ENCODE measurements at regions not wholly inside any gene's neighbourhood (a gene's known extent, or its start where the extent isn't known, plus 50 kb on each side); places are given as distances from the start of the nearest gene placed in this dataset.
"Not testable (repeated sequence)": the region's sequence is repeated elsewhere in the genome, so short reads cannot be mapped to it uniquely, and the experiment has no call there.

GRCh38 chr9:87040410-87041009 lies 93.2 kb upstream of the GAS1 start:
- H3K9ac ChIP-seq (ENCODE audit: extremely low read depth, insufficient read length, low read length) = no peak overlapping the region
- no peak overlapping the region for H2BK12ac ChIP-seq (ENCODE audit: insufficient read length, low read depth, low read length)
- H3K27ac ChIP-seq (ENCODE audit: insufficient read length, low read depth, low read length) = no peak overlapping the region
- no peak overlapping the region for H3K23ac ChIP-seq (ENCODE audit: insufficient read length, low read depth, low read length)
- no peak for DNase-seq
- H3K4ac ChIP-seq (ENCODE audit: low read depth, low read length) = no peak overlapping the region
- Mint-ChIP-seq H3K27me3 (ENCODE audit: low read depth) (peaks cover 2% of the 10 kb centered on the region; the same call in 1 of the 2 replicates), H3K9me3 (peaks cover 3 to 4% of the 10 kb centered on the region in 2 experiments; a peak in 3 of 5 replicates), H3K4me1 (peaks cover 19 to 25% of the 10 kb centered on the region in 2 experiments), H3K27ac (no peak overlapping the region), H3K36me3 (ENCODE audit: insufficient read depth in 1 of 3, low read depth in 3 of 3) (peaks cover 0 to 9% (median 3%) of the 10 kb centered on the region in 3 experiments; a peak in 4 of 7 replicates), H3K4me3 (peak overlapping the region; percentile 8 to 60; a peak in 1 of 5 replicates)
- H3K27me3 ChIP-seq (ENCODE audit: insufficient read depth, low read length) = no peaks in the 10 kb centered on the region
- H3K23me2 ChIP-seq (ENCODE audit: insufficient read length, low read depth, low read length, poor library complexity, severe bottlenecking) = peaks cover 3% of the 10 kb centered on the region
- no peak for TF ChIP-seq CTCF (conservative IDR thresholded peaks at IDR 0.05)
- no peak overlapping the region for H2BK15ac ChIP-seq (ENCODE audit: low read depth, low read length)
- H3K9me3 ChIP-seq (ENCODE audit: control insufficient read depth, low read depth, low read length) = no peaks in the 10 kb centered on the region
- H3T11ph ChIP-seq (ENCODE audit: low read length) = no peak overlapping the region
- H2BK20ac ChIP-seq (ENCODE audit: low read depth, low read length, poor library complexity, severe bottlenecking) = no peak overlapping the region
- no peak overlapping the region for H2AK5ac ChIP-seq (ENCODE audit: insufficient read length, low read length)
- H3K56ac ChIP-seq (ENCODE audit: insufficient read length, low read depth, low read length) = no peak overlapping the region
- peak overlapping the region; percentile 57 for H3K4me2 ChIP-seq (ENCODE audit: insufficient read depth, insufficient read length, low read length)
- no peak overlapping the region for H2AFZ ChIP-seq (ENCODE audit: low read length)
- H3K4me1 ChIP-seq (ENCODE audit: insufficient read depth, low read length) = no peaks in the 10 kb centered on the region
- H4K20me1 ChIP-seq (ENCODE audit: control insufficient read depth, insufficient read depth, insufficient read length) = no peaks in the 10 kb centered on the region
- WGBS (ENCODE audit: extremely low coverage, insufficient read length, low lambda C conversion rate) = no CpG with 5 or more reads among the region's 2 CpGs
- H2BK120ac ChIP-seq (ENCODE audit: low read depth, low read length, poor library complexity, severe bottlenecking) = no peak overlapping the region
- no peak overlapping the region for H3K14ac ChIP-seq (ENCODE audit: insufficient read depth, low read length)
- H3K18ac ChIP-seq (ENCODE audit: insufficient read length, low read depth, low read length) = no peak overlapping the region
- no peaks in the 10 kb centered on the region for H3K79me2 ChIP-seq (ENCODE audit: insufficient read depth, low read length)
- H2BK5ac ChIP-seq (ENCODE audit: insufficient read length, low read length) = no peak overlapping the region
- no peak overlapping the region for H4K91ac ChIP-seq (ENCODE audit: insufficient read length, low read depth, low read length)
- H4K5ac ChIP-seq (ENCODE audit: insufficient read length, low read depth, low read length) = no peak overlapping the region
- H3K79me1 ChIP-seq (ENCODE audit: insufficient read depth, low read depth, low read length, poor library complexity, severe bottlenecking) = no peaks in the 10 kb centered on the region
- no peak overlapping the region for H4K8ac ChIP-seq (replicated peaks; ENCODE audit: insufficient read length, low read depth, low read length)

GRCh38 chr9:87041553-87042235 lies 94.4 kb upstream of the GAS1 start:
- peak overlapping the region; percentile 66 for H3K9ac ChIP-seq (ENCODE audit: extremely low read depth, insufficient read length, low read length)
- H4K8ac ChIP-seq (replicated peaks; ENCODE audit: insufficient read length, low read depth, low read length); H3K56ac ChIP-seq (ENCODE audit: insufficient read length, low read depth, low read length); H2BK12ac ChIP-seq (ENCODE audit: insufficient read length, low read depth, low read length); H3K4ac ChIP-seq (ENCODE audit: low read depth, low read length); H2BK5ac ChIP-seq (ENCODE audit: insufficient read length, low read length); H3K9me3 ChIP-seq (ENCODE audit: control insufficient read depth, low read depth, low read length); H3K23me2 ChIP-seq (ENCODE audit: insufficient read length, low read depth, low read length, poor library complexity, severe bottlenecking); H2BK15ac ChIP-seq (ENCODE audit: low read depth, low read length); H3K4me2 ChIP-seq (ENCODE audit: insufficient read depth, insufficient read length, low read length); H3K27me3 Mint-ChIP-seq (ENCODE audit: low read depth); H3T11ph ChIP-seq (ENCODE audit: low read length); H3K27ac ChIP-seq (ENCODE audit: insufficient read length, low read depth, low read length); H3K79me2 ChIP-seq (ENCODE audit: insufficient read depth, low read length); H3K18ac ChIP-seq (ENCODE audit: insufficient read length, low read depth, low read length); H3K9me3 Mint-ChIP-seq; H4K91ac ChIP-seq (ENCODE audit: insufficient read length, low read depth, low read length); H2BK120ac ChIP-seq (ENCODE audit: low read depth, low read length, poor library complexity, severe bottlenecking); H3K27me3 ChIP-seq (ENCODE audit: insufficient read depth, low read length); H3K36me3 Mint-ChIP-seq (ENCODE audit: insufficient read depth in 1 of 3, low read depth in 3 of 3); H3K79me1 ChIP-seq (ENCODE audit: insufficient read depth, low read depth, low read length, poor library complexity, severe bottlenecking); H3K23ac ChIP-seq (ENCODE audit: insufficient read length, low read depth, low read length); H2AFZ ChIP-seq (ENCODE audit: low read length); H2AK5ac ChIP-seq (ENCODE audit: insufficient read length, low read length); H4K20me1 ChIP-seq (ENCODE audit: control insufficient read depth, insufficient read depth, insufficient read length); H3K14ac ChIP-seq (ENCODE audit: insufficient read depth, low read length); H2BK20ac ChIP-seq (ENCODE audit: low read depth, low read length, poor library complexity, severe bottlenecking); H4K5ac ChIP-seq (ENCODE audit: insufficient read length, low read depth, low read length); H3K4me1 ChIP-seq (ENCODE audit: insufficient read depth, low read length): not testable (repeated sequence)
- H3K27ac Mint-ChIP-seq = peak overlapping the region; percentile 71 to 99 (median 98)
- peak; percentile 53 for DNase-seq
- H3K4me1 Mint-ChIP-seq = peaks cover 19 to 25% of the 10 kb centered on the region in 2 experiments
- no CpG with 5 or more reads among the region's 29 CpGs for WGBS (ENCODE audit: extremely low coverage, insufficient read length, low lambda C conversion rate)
- peak overlapping the region; percentile 80 to 85 for H3K4me3 Mint-ChIP-seq
